ENCODE measurements at regions not wholly inside any gene's neighbourhood (a gene's known extent, or its start where the extent isn't known, plus 50 kb on each side); places are given as distances from the start of the nearest gene placed in this dataset.

DNA sequence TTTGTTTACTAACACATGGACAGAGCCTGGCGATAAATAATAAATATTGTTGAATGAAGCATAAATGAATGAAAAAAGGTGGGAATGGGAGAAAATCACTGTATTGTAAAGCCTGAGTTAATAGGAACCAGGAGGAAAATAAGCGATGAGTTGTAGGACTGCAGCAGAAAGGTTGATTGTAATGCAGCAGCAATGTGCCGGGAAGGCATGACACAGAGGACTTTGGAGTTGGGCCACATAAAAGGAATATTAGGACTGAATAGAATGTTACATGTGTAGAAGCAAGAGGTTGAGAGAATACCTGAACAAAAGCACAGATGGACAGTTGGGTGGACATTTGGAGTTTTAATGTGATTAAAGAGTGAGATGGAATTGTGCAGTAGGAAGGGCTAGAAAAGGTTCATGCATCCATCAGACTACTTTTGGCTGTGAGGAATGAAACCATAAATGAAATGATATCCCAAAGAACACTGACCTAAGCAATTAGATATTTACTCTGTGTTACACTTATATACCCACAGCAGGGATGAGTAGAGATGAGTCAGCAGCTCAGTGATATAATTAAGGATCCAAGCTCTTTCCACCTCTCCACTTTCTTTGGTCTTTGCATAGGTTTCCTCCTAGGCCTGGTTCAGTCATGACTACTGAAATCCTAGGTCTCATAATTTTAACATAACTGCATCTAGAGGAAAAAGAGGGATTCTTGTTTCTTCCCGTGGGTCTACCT is 55.4 kb downstream of the CCER1 start:
- no peak overlapping the region for H3K27ac Mint-ChIP-seq
- H3K4me3 Mint-ChIP-seq = no peak overlapping the region
- H3K4me1 Mint-ChIP-seq = no peaks in the 10 kb centered on the region
- no peak for ATAC-seq (replicated peaks)
- no peaks in the 10 kb centered on the region for H3K36me3 Mint-ChIP-seq (ENCODE audit: low read depth)
- H3K9me3 Mint-ChIP-seq = no peaks in the 10 kb centered on the region
- H3K27me3 Mint-ChIP-seq = peaks cover 10% of the 10 kb centered on the region

DNA sequence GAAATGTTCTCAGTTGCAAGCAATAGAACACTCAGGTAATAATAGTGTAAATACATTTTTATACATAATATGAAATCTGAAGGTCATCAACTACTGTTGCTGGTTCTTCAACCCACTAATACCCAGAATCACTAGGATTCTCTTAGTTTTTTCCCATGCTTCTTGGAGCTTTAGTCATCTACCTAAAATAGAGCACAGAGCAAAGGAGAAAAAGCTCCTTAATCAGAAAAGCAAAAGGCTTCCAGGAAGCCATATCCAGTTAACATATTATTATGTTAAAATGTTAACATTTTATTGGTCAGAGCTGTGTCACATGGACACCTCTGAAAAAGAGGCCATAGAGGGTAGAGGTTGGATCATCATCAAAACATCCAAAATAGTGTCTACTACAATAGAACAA is 57.0 kb downstream of the CCER1 start:
- no peak overlapping the region for H3K4me3 Mint-ChIP-seq

DNA sequence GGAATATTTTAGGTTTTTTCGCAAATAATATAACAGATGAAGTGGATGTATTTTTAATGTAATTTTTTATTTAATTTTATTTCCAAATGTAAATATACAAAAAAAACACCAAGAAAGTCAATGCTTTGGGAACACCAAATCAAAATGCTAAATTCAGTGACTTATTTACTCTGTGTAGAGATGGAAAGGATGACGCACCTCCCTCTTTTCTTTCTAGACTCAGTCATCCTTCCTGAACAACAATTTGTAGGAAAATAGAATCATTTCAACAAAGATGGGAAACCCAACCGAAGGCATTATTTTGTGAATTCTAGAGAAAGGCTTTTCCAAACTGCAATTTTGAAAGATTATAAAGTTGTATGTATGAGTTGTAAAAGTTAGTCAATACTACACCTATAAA is 57.7 kb downstream of the CCER1 start:
- no peak overlapping the region for H3K27ac Mint-ChIP-seq
- peaks cover 15% of the 10 kb centered on the region for H3K27me3 Mint-ChIP-seq
- H3K4me1 Mint-ChIP-seq = no peaks in the 10 kb centered on the region
- H3K4me3 Mint-ChIP-seq = no peak overlapping the region
- no peaks in the 10 kb centered on the region for H3K36me3 Mint-ChIP-seq (ENCODE audit: low read depth)
- no peak for ATAC-seq (replicated peaks)
- H3K9me3 Mint-ChIP-seq = no peaks in the 10 kb centered on the region

More for the DNA sequence above, 57.0 kb downstream of the CCER1 start:
- peaks cover 15% of the 10 kb centered on the region for H3K27me3 Mint-ChIP-seq
- H3K4me1 Mint-ChIP-seq = no peaks in the 10 kb centered on the region
- no peaks in the 10 kb centered on the region for H3K36me3 Mint-ChIP-seq (ENCODE audit: low read depth)
- no peak overlapping the region for H3K27ac Mint-ChIP-seq
- H3K9me3 Mint-ChIP-seq = no peaks in the 10 kb centered on the region
- no peak for ATAC-seq (replicated peaks)

DNA sequence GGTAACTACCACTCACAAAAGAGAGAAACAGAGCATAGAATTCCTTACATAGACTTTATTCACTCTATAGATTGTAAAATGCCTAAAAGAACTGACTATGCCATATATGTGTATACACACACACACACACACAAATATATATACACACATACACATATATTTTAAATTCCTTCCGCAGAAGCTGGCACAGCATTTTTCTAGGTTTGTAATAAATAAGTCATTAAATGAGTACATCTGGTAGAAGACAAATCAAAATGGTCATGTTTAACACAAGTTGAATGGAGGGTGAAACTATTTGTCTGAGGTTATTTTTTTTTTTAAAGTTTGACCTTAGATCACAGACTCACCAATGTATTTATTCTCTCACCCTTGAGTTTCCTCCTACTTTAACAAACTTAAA is 58.2 kb downstream of the CCER1 start:
- peaks cover 15% of the 10 kb centered on the region for H3K27me3 Mint-ChIP-seq
- H3K36me3 Mint-ChIP-seq (ENCODE audit: low read depth) = no peaks in the 10 kb centered on the region
- no peak for ATAC-seq (replicated peaks)
- no peaks in the 10 kb centered on the region for H3K9me3 Mint-ChIP-seq
- no peaks in the 10 kb centered on the region for H3K4me1 Mint-ChIP-seq
- no peak overlapping the region for H3K27ac Mint-ChIP-seq
- H3K4me3 Mint-ChIP-seq = no peak overlapping the region

DNA sequence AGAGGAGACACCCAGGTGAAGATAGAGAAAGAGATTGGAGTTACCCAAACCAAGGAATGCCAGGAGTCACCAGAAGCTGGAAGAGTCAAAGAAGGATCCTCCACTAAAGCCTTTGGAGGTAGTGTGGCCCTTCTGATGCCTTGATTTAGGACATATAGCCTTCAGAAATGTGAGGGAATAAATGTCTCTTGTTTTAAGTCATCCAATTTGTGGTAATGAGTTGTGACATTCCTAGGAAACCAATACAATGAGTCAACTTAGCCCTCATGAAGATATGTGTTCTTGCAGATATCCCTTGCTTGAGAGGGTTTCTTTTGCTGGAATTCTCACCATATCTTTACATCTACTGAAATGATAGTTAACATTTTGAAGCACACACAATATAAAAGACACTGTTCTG is 58.8 kb downstream of the CCER1 start:
- no peak for ATAC-seq (replicated peaks)
- Mint-ChIP-seq H3K27ac (no peak overlapping the region), H3K27me3 (peaks cover 15% of the 10 kb centered on the region), H3K4me1 (no peaks in the 10 kb centered on the region), H3K9me3 (no peaks in the 10 kb centered on the region), H3K36me3 (ENCODE audit: low read depth) (no peaks in the 10 kb centered on the region), H3K4me3 (no peak overlapping the region)

DNA sequence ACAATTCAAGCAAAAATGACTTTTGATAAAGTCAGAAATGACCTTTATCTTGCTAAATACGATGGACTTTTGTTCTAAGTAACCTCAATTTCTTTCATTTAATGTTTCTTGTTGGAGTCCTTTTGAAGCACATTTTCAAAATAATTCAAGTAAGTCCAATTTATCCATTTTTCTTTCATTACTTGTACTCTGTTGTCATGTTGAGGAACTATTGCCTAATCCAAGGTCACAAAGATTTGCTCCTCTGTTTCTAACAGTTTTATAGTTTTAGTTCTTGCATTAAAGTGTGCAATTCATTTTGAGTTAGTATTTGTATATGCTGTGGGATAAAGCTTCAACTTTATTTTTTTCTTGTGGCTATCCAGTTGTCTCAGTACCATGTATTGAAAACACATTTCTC is 66.7 kb downstream of the CCER1 start:
- no peaks in the 10 kb centered on the region for H3K9me3 Mint-ChIP-seq
- no peaks in the 10 kb centered on the region for H3K27me3 Mint-ChIP-seq
- H3K36me3 Mint-ChIP-seq (ENCODE audit: low read depth) = no peaks in the 10 kb centered on the region
- no peaks in the 10 kb centered on the region for H3K4me1 Mint-ChIP-seq
- ATAC-seq (replicated peaks) = no peak
- no peak overlapping the region for H3K4me3 Mint-ChIP-seq
- H3K27ac Mint-ChIP-seq = no peak overlapping the region

DNA sequence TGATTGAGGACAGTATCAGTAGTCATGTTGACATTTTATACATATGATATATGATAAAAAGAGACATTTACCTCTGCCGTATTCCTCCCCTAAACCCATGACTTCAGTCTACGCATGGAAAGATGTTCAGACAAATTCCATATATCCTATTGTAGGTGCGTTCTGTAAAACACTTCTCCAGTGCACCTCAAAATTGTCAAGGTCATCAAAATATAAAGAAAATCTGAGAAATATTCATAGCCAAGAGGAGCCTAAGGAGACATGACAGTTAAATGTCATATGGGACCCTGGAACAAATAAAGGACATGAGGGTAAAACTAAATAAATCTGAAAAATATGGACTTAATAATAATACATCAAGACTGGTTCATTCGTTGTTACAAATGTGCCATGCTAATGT is 71.5 kb downstream of the CCER1 start:
- Mint-ChIP-seq H3K27ac (no peak overlapping the region), H3K36me3 (ENCODE audit: low read depth) (no peaks in the 10 kb centered on the region), H3K27me3 (no peaks in the 10 kb centered on the region), H3K4me3 (no peak overlapping the region), H3K9me3 (no peaks in the 10 kb centered on the region), H3K4me1 (no peaks in the 10 kb centered on the region)
- ATAC-seq (replicated peaks) = no peak

DNA sequence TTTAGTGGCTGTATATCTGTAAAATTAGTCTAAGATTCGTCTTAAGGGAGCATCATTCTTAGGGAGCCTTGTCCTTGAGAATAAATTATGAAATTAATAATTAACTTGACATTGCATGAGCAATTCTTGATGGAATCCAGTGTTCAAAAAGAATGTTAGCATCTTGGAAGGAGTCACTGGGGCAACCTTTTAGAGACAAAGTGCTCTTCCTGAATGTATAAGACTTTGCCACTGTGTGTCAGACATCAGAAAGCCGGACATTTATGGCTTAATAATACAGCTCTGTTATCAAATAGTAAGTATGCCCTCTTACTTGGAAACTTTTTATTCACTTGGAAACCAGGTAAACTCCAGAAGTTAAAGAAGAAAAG is 83.3 kb downstream of the CCER1 start:
- Mint-ChIP-seq H3K4me1 (no peaks in the 10 kb centered on the region), H3K36me3 (ENCODE audit: low read depth) (no peaks in the 10 kb centered on the region), H3K9me3 (no peaks in the 10 kb centered on the region), H3K27me3 (no peaks in the 10 kb centered on the region), H3K27ac (no peak overlapping the region), H3K4me3 (no peak overlapping the region)
- no peak for ATAC-seq (replicated peaks)

DNA sequence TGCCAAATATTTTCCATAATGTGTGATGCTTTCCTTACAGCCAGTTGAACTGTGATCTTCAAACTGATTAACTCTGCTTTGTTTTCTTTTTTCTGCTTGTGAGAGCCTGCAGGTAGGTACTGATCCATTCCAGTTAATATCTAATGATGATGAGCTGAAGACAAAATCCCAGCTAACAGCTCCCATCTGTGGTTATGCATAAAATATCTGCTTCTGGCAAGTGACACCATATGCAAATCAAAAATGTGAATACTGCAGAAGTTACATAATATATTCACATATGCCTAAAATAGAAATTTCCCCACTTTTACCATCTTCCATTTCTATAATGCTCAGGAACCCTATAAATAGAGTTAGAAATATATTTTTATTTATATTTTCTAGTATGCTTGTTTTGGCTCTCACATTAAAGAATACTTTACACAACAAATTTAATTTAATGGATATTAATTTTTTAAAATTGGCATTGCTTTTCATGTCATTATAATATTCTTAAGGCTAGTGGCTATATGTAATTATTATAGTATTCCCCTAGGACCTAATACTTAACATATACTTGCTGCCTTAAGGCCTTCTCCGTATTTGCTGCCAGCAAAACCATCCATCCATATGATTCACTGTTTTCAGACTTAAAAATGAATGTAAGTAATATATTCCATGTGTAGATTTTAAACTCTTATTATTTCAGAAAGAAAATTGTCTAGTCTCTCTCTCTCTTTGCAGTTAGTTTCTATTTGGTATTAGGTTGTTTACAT is 83.8 kb downstream of the CCER1 start:
- Mint-ChIP-seq H3K27me3 (no peaks in the 10 kb centered on the region), H3K27ac (no peak overlapping the region), H3K36me3 (ENCODE audit: low read depth) (no peaks in the 10 kb centered on the region), H3K9me3 (no peaks in the 10 kb centered on the region), H3K4me3 (no peak overlapping the region), H3K4me1 (no peaks in the 10 kb centered on the region)
- no peak for ATAC-seq (replicated peaks)

DNA sequence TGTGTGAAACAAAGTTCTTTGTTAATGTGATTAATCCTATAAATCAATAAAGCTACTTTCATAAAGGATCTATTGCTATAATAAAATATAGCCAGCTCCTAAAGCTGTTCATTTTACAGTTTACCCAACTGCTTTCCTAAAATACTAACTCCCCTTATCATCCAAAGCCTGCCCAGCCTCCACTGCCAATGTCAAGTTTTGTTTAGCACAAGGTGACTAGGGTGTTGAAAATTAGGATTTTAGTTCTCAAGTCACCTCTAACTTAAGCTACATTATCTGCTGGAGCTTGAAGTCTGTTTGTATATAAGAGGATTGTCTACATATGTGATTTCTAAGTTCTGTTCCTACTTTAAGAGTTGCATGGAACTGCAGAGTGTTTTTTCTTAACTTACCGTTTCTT is 86.3 kb downstream of the CCER1 start:
- Mint-ChIP-seq H3K27ac (no peak overlapping the region), H3K4me1 (no peaks in the 10 kb centered on the region), H3K9me3 (no peaks in the 10 kb centered on the region), H3K4me3 (no peak overlapping the region), H3K36me3 (ENCODE audit: low read depth) (no peaks in the 10 kb centered on the region), H3K27me3 (no peaks in the 10 kb centered on the region)
- no peak for ATAC-seq (replicated peaks)

DNA sequence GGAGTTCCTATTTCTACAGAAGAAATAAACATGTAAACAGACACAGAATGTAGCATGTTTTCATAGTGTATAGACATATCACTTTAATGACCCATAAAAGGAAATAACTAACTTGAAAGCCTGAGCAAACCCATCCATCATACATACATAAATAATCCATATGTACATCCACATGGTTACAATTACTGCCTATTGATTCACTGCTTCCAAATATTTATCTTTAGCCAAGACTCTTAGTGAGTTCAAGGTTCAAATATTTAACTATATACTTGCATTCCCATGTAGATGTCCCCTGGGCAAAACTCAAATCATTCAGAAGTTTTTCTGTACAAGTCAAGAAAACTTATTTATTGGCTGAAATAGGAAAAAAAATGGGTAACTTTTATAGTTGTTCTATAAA is 95.4 kb downstream of the CCER1 start:
- H3K4me3 Mint-ChIP-seq = no peak overlapping the region
- H3K36me3 Mint-ChIP-seq (ENCODE audit: low read depth) = no peaks in the 10 kb centered on the region
- no peak for ATAC-seq (replicated peaks)
- no peaks in the 10 kb centered on the region for H3K9me3 Mint-ChIP-seq
- H3K27ac Mint-ChIP-seq = no peak overlapping the region
- peaks cover 3% of the 10 kb centered on the region for H3K27me3 Mint-ChIP-seq
- H3K4me1 Mint-ChIP-seq = no peaks in the 10 kb centered on the region

DNA sequence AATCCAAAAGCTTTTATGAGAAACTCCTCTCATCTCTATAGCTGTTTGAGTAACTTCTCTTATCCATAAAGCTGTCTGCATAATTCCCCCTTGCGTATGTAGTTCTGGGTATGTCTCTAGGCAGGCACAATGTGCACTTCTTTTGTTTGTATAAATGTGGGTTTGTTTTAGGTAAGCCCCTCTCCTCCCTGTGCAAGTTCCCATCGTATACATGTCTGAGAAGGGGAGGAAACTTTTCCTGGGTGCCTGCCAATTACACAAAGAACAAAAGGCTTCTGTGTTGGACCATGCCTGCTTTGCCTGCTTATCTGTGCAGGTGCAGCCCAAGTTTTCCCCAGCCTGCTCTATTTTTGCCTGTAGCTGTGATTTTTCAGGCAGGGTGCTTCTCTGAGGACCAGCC is 96.7 kb downstream of the CCER1 start:
- Mint-ChIP-seq H3K36me3 (ENCODE audit: low read depth) (no peaks in the 10 kb centered on the region), H3K4me1 (no peaks in the 10 kb centered on the region), H3K4me3 (no peak overlapping the region), H3K9me3 (no peaks in the 10 kb centered on the region), H3K27ac (no peak overlapping the region), H3K27me3 (peaks cover 3% of the 10 kb centered on the region)
- no peak for ATAC-seq (replicated peaks)

DNA sequence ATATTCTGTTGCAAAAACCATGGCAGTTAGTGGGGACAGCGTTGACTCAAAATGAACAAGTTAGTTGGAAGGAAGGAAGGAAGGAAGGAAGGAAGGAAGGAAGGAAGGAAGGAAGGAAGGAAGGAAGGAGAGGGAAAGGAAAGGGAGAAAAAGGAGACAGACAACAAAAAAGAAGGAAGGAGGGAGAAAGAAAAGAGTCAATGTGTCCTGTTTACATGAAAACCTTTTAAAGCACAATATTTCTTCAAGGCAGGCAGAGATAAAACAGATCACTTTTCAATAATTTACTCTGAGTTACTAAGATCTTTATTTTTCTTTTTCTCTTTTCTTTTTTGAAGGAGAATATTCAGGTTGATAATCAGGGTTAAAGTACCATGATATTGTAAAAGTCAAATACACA is 99.4 kb downstream of the CCER1 start:
- Mint-ChIP-seq H3K27me3 (no peaks in the 10 kb centered on the region), H3K36me3 (ENCODE audit: low read depth) (no peaks in the 10 kb centered on the region), H3K4me3 (no peak overlapping the region), H3K4me1 (no peaks in the 10 kb centered on the region), H3K9me3 (no peaks in the 10 kb centered on the region), H3K27ac (no peak overlapping the region)
- no peak for ATAC-seq (replicated peaks)

DNA sequence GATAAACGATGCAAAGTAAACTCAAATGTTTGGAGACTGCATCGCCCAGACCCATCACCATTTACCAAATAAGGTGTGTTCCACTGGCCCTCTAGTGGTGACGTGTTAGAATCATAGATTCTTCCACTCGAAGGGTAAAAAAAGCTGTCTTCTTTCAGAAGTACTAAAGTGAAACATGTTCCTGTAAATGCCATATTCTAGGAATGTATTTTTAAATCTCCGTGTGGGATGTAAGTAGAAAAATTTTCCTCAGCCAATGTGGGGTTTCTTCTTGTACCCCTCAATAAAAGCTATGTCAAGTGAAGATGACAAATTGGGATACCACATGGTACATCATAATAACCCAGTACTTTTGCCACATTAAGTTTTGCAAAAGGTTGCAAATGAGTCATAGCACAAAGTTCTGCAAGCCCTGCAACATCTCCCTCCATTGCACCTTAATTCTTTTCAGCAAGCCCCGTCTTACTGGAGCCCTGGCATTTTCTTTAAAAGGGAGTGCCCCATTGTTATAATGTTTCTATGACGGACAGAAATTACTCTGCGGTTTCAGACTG is 100.8 kb downstream of the CCER1 start:
- H3K36me3 Mint-ChIP-seq (ENCODE audit: low read depth) = no peaks in the 10 kb centered on the region
- no peak overlapping the region for H3K4me3 Mint-ChIP-seq
- ATAC-seq (replicated peaks) = no peak
- H3K9me3 Mint-ChIP-seq = no peaks in the 10 kb centered on the region
- no peaks in the 10 kb centered on the region for H3K27me3 Mint-ChIP-seq
- H3K27ac Mint-ChIP-seq = no peak overlapping the region
- H3K4me1 Mint-ChIP-seq = no peaks in the 10 kb centered on the region

Data from activated T-helper 17 cell treated with anti-CD3 and anti-CD28 coated beads, Interleukin-2, amount 50 U/mL, for 72 hours (primary cell).